ENCODE measurements at regions not wholly inside any gene's neighbourhood (a gene's known extent, or its start where the extent isn't known, plus 50 kb on each side); places are given as distances from the start of the nearest gene placed in this dataset.

DNA sequence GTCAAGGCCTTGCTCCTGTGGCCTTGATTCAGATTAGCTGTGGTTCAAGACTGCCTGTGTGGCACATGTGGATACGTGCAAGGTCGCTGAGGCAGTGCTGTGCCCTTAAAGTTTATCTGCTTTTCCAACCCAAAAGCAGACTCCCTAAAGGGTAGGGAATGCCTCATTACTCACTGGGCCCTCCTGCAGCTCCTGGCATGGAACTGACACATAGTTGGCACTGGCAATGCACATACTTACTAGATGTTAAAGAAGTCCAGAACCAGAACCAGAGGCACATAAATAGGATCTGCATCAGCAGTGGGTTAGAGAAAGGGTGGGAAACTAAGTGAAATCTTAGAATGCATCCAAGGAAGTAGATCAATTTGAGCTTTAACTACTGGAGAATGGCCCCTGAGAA lies 90.6 kb upstream of the MLN start:
- H3K9ac ChIP-seq (ENCODE audit: low read length), result no peak overlapping the region

DNA sequence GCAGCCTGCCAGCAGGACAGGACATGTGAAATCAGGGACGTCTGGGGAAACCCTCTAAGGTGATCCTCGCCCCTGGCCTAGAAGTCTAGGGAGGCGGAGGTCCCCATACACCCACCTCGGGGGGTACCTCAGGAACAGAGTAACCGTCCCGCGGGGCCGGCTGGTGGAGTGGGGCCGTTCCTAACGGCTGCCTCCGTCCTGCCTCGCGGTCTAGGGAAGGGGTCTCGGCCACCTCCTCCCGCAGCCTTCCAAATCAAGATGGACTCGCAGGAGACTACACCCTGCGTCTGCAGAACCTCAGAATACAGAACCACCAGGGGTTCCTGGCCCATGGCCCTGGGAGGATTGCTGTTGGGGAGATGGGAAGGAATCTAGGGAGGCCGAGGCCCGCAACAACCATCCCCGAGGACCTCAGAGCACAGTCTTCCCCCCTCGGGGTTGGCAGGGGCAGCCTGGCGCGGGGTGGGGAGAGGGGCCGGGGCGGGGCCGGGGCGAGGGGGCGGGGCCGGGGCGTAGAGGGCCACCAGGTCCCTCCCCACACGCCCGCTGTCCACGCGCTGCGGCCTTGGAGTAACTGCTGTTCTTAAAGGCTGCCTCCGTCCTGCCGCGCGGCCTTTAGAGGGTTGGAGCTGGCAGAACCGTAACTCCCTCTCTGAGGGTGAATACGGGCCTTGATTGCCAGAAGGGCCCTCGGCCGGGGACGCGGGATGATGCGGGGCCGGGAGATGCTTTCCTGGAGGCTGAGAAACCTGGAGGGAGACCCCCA lies 89.0 kb upstream of the MLN start:
- Histone ChIP-seq H3K4me3 (ENCODE audit: low read depth, low read length, poor library complexity, severe bottlenecking) (no peak overlapping the region), H3K9me2 (ENCODE audit: low read depth, low read length) (no peaks in the 10 kb centered on the region), H3F3A (ENCODE audit: insufficient read depth, low read length) (no peaks in the 10 kb centered on the region), H3K36me3 (ENCODE audit: insufficient read depth, low read length) (no peaks in the 10 kb centered on the region), H3K4me2 (ENCODE audit: low read length) (no peak overlapping the region), H3K9ac (ENCODE audit: low read length) (no peak overlapping the region), H2AFZ (ENCODE audit: low read length) (no peak overlapping the region), H3K27me3 (ENCODE audit: insufficient read depth, low read length) (no peaks in the 10 kb centered on the region; the same call in 1 of the 2 replicates), H3K9me3 (ENCODE audit: low read length) (no peaks in the 10 kb centered on the region), H3K27ac (ENCODE audit: low read depth, low read length, poor library complexity, severe bottlenecking) (no peak overlapping the region), H4K20me1 (ENCODE audit: insufficient read depth, low read length) (no peaks in the 10 kb centered on the region), H3K79me2 (ENCODE audit: insufficient read depth, low read length) (no peaks in the 10 kb centered on the region), H3K4me1 (ENCODE audit: insufficient read depth, low read length, severe bottlenecking) (no peaks in the 10 kb centered on the region)
- TF ChIP-seq, protein P1, sequence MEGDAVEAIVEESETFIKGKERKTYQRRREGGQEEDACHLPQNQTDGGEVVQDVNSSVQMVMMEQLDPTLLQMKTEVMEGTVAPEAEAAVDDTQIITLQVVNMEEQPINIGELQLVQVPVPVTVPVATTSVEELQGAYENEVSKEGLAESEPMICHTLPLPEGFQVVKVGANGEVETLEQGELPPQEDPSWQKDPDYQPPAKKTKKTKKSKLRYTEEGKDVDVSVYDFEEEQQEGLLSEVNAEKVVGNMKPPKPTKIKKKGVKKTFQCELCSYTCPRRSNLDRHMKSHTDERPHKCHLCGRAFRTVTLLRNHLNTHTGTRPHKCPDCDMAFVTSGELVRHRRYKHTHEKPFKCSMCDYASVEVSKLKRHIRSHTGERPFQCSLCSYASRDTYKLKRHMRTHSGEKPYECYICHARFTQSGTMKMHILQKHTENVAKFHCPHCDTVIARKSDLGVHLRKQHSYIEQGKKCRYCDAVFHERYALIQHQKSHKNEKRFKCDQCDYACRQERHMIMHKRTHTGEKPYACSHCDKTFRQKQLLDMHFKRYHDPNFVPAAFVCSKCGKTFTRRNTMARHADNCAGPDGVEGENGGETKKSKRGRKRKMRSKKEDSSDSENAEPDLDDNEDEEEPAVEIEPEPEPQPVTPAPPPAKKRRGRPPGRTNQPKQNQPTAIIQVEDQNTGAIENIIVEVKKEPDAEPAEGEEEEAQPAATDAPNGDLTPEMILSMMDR (IDR thresholded peaks at IDR 0.05; ENCODE audit: low read length), result no peak
- no peak for TF ChIP-seq EZH2 (IDR thresholded peaks at IDR 0.05; ENCODE audit: borderline replicate concordance, low read length)

More for the DNA sequence above, 90.6 kb upstream of the MLN start:
- no peaks in the 10 kb centered on the region for H3K36me3 ChIP-seq (ENCODE audit: insufficient read depth, low read length)
- no peaks in the 10 kb centered on the region for H3F3A ChIP-seq (ENCODE audit: insufficient read depth, low read length)
- TF ChIP-seq EZH2 (IDR thresholded peaks at IDR 0.05; ENCODE audit: borderline replicate concordance, low read length), result no peak
- TF ChIP-seq, protein P1 (IDR thresholded peaks at IDR 0.05; ENCODE audit: low read length), result no peak
- no peaks in the 10 kb centered on the region for H4K20me1 ChIP-seq (ENCODE audit: insufficient read depth, low read length)
- H3K9me3 ChIP-seq (ENCODE audit: low read length), result no peaks in the 10 kb centered on the region
- H2AFZ ChIP-seq (ENCODE audit: low read length), result no peak overlapping the region
- no peaks in the 10 kb centered on the region for H3K9me2 ChIP-seq (ENCODE audit: low read depth, low read length)
- no peaks in the 10 kb centered on the region for H3K4me1 ChIP-seq (ENCODE audit: insufficient read depth, low read length, severe bottlenecking)
- no peak overlapping the region for H3K4me3 ChIP-seq (ENCODE audit: low read depth, low read length, poor library complexity, severe bottlenecking)
- H3K27ac ChIP-seq (ENCODE audit: low read depth, low read length, poor library complexity, severe bottlenecking), result no peak overlapping the region
- no peaks in the 10 kb centered on the region for H3K79me2 ChIP-seq (ENCODE audit: insufficient read depth, low read length)
- no peaks in the 10 kb centered on the region; the same call in 1 of the 2 replicates for H3K27me3 ChIP-seq (ENCODE audit: insufficient read depth, low read length)
- no peak overlapping the region for H3K4me2 ChIP-seq (ENCODE audit: low read length)

DNA sequence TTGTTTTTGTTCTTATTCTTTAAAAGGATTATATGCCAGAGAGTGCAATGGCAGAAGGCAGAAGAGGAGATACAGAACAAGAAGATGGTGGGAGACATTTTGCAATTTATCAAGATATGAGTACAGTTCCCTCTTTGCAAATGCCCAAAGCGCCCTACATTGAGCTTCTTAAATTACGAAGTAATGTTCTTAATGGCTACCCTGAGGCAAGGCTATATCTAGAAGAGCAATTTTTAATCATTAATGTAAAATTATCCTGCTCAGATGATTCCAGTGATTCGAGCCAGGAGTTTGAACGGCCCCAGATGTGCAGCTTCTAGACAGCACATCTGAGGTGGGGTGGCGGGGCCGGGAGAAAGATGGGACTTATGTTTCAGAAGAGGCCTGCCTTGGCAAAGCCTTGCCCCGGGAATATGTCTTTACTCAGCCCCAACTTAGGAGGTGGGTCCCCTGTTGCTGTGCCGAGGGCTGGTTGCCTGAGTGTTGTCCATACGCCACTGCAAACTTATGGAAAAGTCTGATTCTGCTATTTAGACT lies 84.9 kb upstream of the MLN start:
- H3K27me3 ChIP-seq (ENCODE audit: insufficient read depth, low read length), result no peaks in the 10 kb centered on the region
- no peaks in the 10 kb centered on the region for H3K36me3 ChIP-seq (ENCODE audit: insufficient read depth, low read length)
- no peak overlapping the region for H3K4me2 ChIP-seq (ENCODE audit: low read length)
- no peaks in the 10 kb centered on the region for H3F3A ChIP-seq (ENCODE audit: insufficient read depth, low read length)
- no peak overlapping the region for H3K4me3 ChIP-seq (ENCODE audit: low read depth, low read length, poor library complexity, severe bottlenecking)
- H3K27ac ChIP-seq (ENCODE audit: low read depth, low read length, poor library complexity, severe bottlenecking), result no peak overlapping the region
- no peak overlapping the region for H2AFZ ChIP-seq (ENCODE audit: low read length)
- H3K9me2 ChIP-seq (ENCODE audit: low read depth, low read length), result no peaks in the 10 kb centered on the region
- no peaks in the 10 kb centered on the region for H3K9me3 ChIP-seq (ENCODE audit: low read length)
- H3K9ac ChIP-seq (ENCODE audit: low read length), result no peak overlapping the region
- H3K4me1 ChIP-seq (ENCODE audit: insufficient read depth, low read length, severe bottlenecking), result no peaks in the 10 kb centered on the region
- H3K79me2 ChIP-seq (ENCODE audit: insufficient read depth, low read length), result no peaks in the 10 kb centered on the region
- H4K20me1 ChIP-seq (ENCODE audit: insufficient read depth, low read length), result no peaks in the 10 kb centered on the region
- TF ChIP-seq, protein P1 (IDR thresholded peaks at IDR 0.05; ENCODE audit: low read length), result no peak
- TF ChIP-seq EZH2 (IDR thresholded peaks at IDR 0.05; ENCODE audit: borderline replicate concordance, low read length), result no peak

Data from OCI-LY1 (cell line).